HG03060 (cell line): ENCODE measurements at regions not wholly inside any gene's neighbourhood (a gene's known extent, or its start where the extent isn't known, plus 50 kb on each side); places are given as distances from the start of the nearest gene placed in this dataset.

ENCODE experiments used
- ATAC-seq: cut with Tn5 transposase; IDR thresholded peaks from one replicate; pipeline ENCODE4 v1.9.1; 2021; ENCODE audit warnings: low read depth, moderate number of reproducible peaks; ENCODE audit not compliant: unreplicated experiment

GRCh38 chr14:87082917-87083316, 910.1 kb downstream of the GALC start:
- no peak for ATAC-seq

- ATAC-seq = no peak
Observed at GRCh38 chr14:87081004-87081403, 912.0 kb downstream of the GALC start.

GRCh38 chr14:87080146-87080545, 912.8 kb downstream of the GALC start:
- ATAC-seq = no peak

- ATAC-seq = no peak
Observed at GRCh38 chr14:87079416-87079815, 913.6 kb downstream of the GALC start.

- no peak for ATAC-seq
Observed at GRCh38 chr14:87076922-87077321, 916.1 kb downstream of the GALC start.

GRCh38 chr14:87076146-87076545, 916.8 kb downstream of the GALC start:
- ATAC-seq = no peak

- no peak for ATAC-seq
Observed at GRCh38 chr14:87073880-87074570, 919.0 kb downstream of the GALC start.

GRCh38 chr14:87067591-87067990, 925.4 kb downstream of the GALC start:
- no peak for ATAC-seq

GRCh38 chr14:87067061-87067460, 925.9 kb downstream of the GALC start:
- ATAC-seq = no peak

- no peak for ATAC-seq
Observed at GRCh38 chr14:87066221-87066817, 926.7 kb downstream of the GALC start.

- ATAC-seq = no peak
Observed at GRCh38 chr14:87065366-87065765, 927.6 kb downstream of the GALC start.

GRCh38 chr14:87063181-87063580, 929.8 kb downstream of the GALC start:
- no peak for ATAC-seq

- ATAC-seq = no peak
Observed at GRCh38 chr14:87060405-87060804, 932.6 kb downstream of the GALC start.

- ATAC-seq = no peak
Observed at GRCh38 chr14:87059060-87059839, 933.7 kb downstream of the GALC start.

GRCh38 chr14:87055007-87055406, 938.0 kb downstream of the GALC start:
- ATAC-seq = no peak

- no peak for ATAC-seq
Observed at GRCh38 chr14:87052646-87053225, 940.2 kb downstream of the GALC start.

- ATAC-seq = no peak
Observed at GRCh38 chr14:87050421-87050820, 942.6 kb downstream of the GALC start.

- no peak for ATAC-seq
Observed at GRCh38 chr14:87049950-87050349, 943.0 kb downstream of the GALC start.

GRCh38 chr14:87046960-87047359, 946.0 kb downstream of the GALC start:
- ATAC-seq = no peak

GRCh38 chr14:87045956-87046355, 947.0 kb downstream of the GALC start:
- no peak for ATAC-seq

GRCh38 chr14:87045246-87045645, 947.7 kb downstream of the GALC start:
- ATAC-seq = no peak
